ENCODE measurements at regions not wholly inside any gene's neighbourhood (a gene's known extent, or its start where the extent isn't known, plus 50 kb on each side); places are given as distances from the start of the nearest gene placed in this dataset.

GRCh38 chr5:85838781-85839180, 779.0 kb upstream of the COX7C start:
- H3K9me3 ChIP-seq, result no peaks in the 10 kb centered on the region
- H3K27ac ChIP-seq, result no peak overlapping the region
- no peaks in the 10 kb centered on the region for H3K27me3 ChIP-seq
- DNase-seq (no peak), ATAC-seq (no peak)
- no peak for TF ChIP-seq CTCF (IDR thresholded peaks at IDR 0.05)
- no peaks in the 10 kb centered on the region for H3K4me1 ChIP-seq
- H3K36me3 ChIP-seq, result no peaks in the 10 kb centered on the region
- intact Hi-C loops (cut with DNase I), result no loop called here
- no peak overlapping the region for H3K4me3 ChIP-seq

- H3K9me3 ChIP-seq, result no peaks in the 10 kb centered on the region
- H3K4me3 ChIP-seq, result no peak overlapping the region
- intact Hi-C loops (cut with DNase I), result no loop called here
- H3K4me1 ChIP-seq, result no peaks in the 10 kb centered on the region
- no peak overlapping the region for H3K27ac ChIP-seq
- DNase-seq, result no peak
- ATAC-seq, result no peak
- no peak for TF ChIP-seq CTCF (IDR thresholded peaks at IDR 0.05)
- H3K27me3 ChIP-seq, result no peaks in the 10 kb centered on the region
- no peaks in the 10 kb centered on the region for H3K36me3 ChIP-seq
Measured at GRCh38 chr5:85841653-85842052, 776.1 kb upstream of the COX7C start.

GRCh38 chr5:85843535-85843934, 774.2 kb upstream of the COX7C start:
- no peak overlapping the region for H3K27ac ChIP-seq
- DNase-seq (no peak), ATAC-seq (no peak)
- no peaks in the 10 kb centered on the region for H3K36me3 ChIP-seq
- no peak for TF ChIP-seq CTCF (IDR thresholded peaks at IDR 0.05)
- H3K4me1 ChIP-seq, result no peaks in the 10 kb centered on the region
- no peaks in the 10 kb centered on the region for H3K9me3 ChIP-seq
- intact Hi-C loops (cut with DNase I), result no loop called here
- no peak overlapping the region for H3K4me3 ChIP-seq
- no peaks in the 10 kb centered on the region for H3K27me3 ChIP-seq

- Histone ChIP-seq H3K4me1 (no peaks in the 10 kb centered on the region), H3K9me3 (no peaks in the 10 kb centered on the region), H3K27me3 (no peaks in the 10 kb centered on the region), H3K4me3 (no peak overlapping the region), H3K27ac (no peak overlapping the region), H3K36me3 (no peaks in the 10 kb centered on the region)
- no peak for TF ChIP-seq CTCF (IDR thresholded peaks at IDR 0.05)
- intact Hi-C loops (cut with DNase I), result no loop called here
- DNase-seq (no peak), ATAC-seq (no peak)
Measured at GRCh38 chr5:85849411-85849810, 768.3 kb upstream of the COX7C start.

GRCh38 chr5:85865296-85865695, 752.4 kb upstream of the COX7C start:
- no peak for DNase-seq
- Histone ChIP-seq H3K9me3 (no peaks in the 10 kb centered on the region), H3K36me3 (no peaks in the 10 kb centered on the region), H3K4me1 (no peaks in the 10 kb centered on the region), H3K27ac (no peak overlapping the region), H3K27me3 (no peaks in the 10 kb centered on the region), H3K4me3 (no peak overlapping the region)
- TF ChIP-seq CTCF (IDR thresholded peaks at IDR 0.05), result no peak
- intact Hi-C loops (cut with DNase I), result no loop called here
- ATAC-seq, result no peak

GRCh38 chr5:85868070-85868469, 749.7 kb upstream of the COX7C start:
- no peaks in the 10 kb centered on the region for H3K9me3 ChIP-seq
- H3K27me3 ChIP-seq, result no peaks in the 10 kb centered on the region
- ATAC-seq, result no peak
- no peak for TF ChIP-seq CTCF (IDR thresholded peaks at IDR 0.05)
- no peak overlapping the region for H3K4me3 ChIP-seq
- no peaks in the 10 kb centered on the region for H3K4me1 ChIP-seq
- H3K36me3 ChIP-seq, result no peaks in the 10 kb centered on the region
- no peak for DNase-seq
- H3K27ac ChIP-seq, result no peak overlapping the region
- intact Hi-C loops (cut with DNase I), result no loop called here
